Right renal cortex interstitium (tissue), 3 donors: ENCODE measurements at regions not wholly inside any gene's neighbourhood (a gene's known extent, or its start where the extent isn't known, plus 50 kb on each side); places are given as distances from the start of the nearest gene placed in this dataset.
"Not testable (repeated sequence)": the region's sequence is repeated elsewhere in the genome, so short reads cannot be mapped to it uniquely, and the experiment has no call there.

Experiments used
- DNase-seq, 3 donors: peaks; one replicate each; pipeline ENCODE4 v3.0.0-alpha.2; 2013; ENCODE audit warnings: low read depth in 3 of 3, low spot score in 2 of 3

- no peak for DNase-seq
Measured at GRCh38 chr20:51134405-51134804, 111.5 kb upstream of the KCNG1 start.

GRCh38 chr20:51132279-51132678 is 109.4 kb upstream of the KCNG1 start:
- DNase-seq: no peak

- no peak for DNase-seq
Measured at GRCh38 chr20:51131811-51132210, 108.9 kb upstream of the KCNG1 start.

GRCh38 chr20:51129147-51129776 is 106.4 kb upstream of the KCNG1 start:
- no peak for DNase-seq

GRCh38 chr20:51128198-51128597 is 105.3 kb upstream of the KCNG1 start:
- DNase-seq: no peak

GRCh38 chr20:51127713-51128112 is 104.8 kb upstream of the KCNG1 start:
- DNase-seq: no peak

- DNase-seq: no peak
Measured at GRCh38 chr20:51126337-51126736, 103.4 kb upstream of the KCNG1 start.

- no peak for DNase-seq
Measured at GRCh38 chr20:51125780-51126179, 102.9 kb upstream of the KCNG1 start.

- no peak for DNase-seq
Measured at GRCh38 chr20:51125105-51125504, 102.2 kb upstream of the KCNG1 start.

GRCh38 chr20:51123887-51124286 is 101.0 kb upstream of the KCNG1 start:
- not testable (repeated sequence) for DNase-seq

- no peak for DNase-seq
Measured at GRCh38 chr20:51122931-51123658, 100.2 kb upstream of the KCNG1 start.

GRCh38 chr20:51121901-51122412 is 99.0 kb upstream of the KCNG1 start:
- DNase-seq: no peak

GRCh38 chr20:51121272-51121671 is 98.4 kb upstream of the KCNG1 start:
- no peak for DNase-seq

GRCh38 chr20:51120868-51121267 is 98.0 kb upstream of the KCNG1 start:
- no peak for DNase-seq

GRCh38 chr20:51120438-51120837 is 97.5 kb upstream of the KCNG1 start:
- no peak for DNase-seq

- DNase-seq: no peak
Measured at GRCh38 chr20:51119914-51120313, 97.0 kb upstream of the KCNG1 start.

- no peak for DNase-seq
Measured at GRCh38 chr20:51118985-51119527, 96.1 kb upstream of the KCNG1 start.

- DNase-seq: no peak
Measured at GRCh38 chr20:51118216-51118615, 95.3 kb upstream of the KCNG1 start.

GRCh38 chr20:51116765-51117686 is 94.1 kb upstream of the KCNG1 start:
- no peak for DNase-seq

GRCh38 chr20:51111290-51111689 is 88.4 kb upstream of the KCNG1 start:
- no peak for DNase-seq
